ENCODE measurements at regions not wholly inside any gene's neighbourhood (a gene's known extent, or its start where the extent isn't known, plus 50 kb on each side); places are given as distances from the start of the nearest gene placed in this dataset.

GRCh38 chr1:218711884-218712674 is 366.9 kb downstream of the TGFB2 start:
- Mint-ChIP-seq H3K9me3 (peaks cover 2% of the 10 kb centered on the region), H3K36me3 (ENCODE audit: low read depth) (no peaks in the 10 kb centered on the region), H3K4me1 (no peaks in the 10 kb centered on the region), H3K4me3 (no peak overlapping the region), H3K27ac (no peak overlapping the region), H3K27me3 (no peaks in the 10 kb centered on the region)
- no peak for DNase-seq
- ChIA-PET POLR2A (no interaction called here), CTCF (no interaction called here)

GRCh38 chr1:218712677-218713076 is 367.5 kb downstream of the TGFB2 start:
- Mint-ChIP-seq H3K4me1 (no peaks in the 10 kb centered on the region), H3K4me3 (no peak overlapping the region), H3K27me3 (no peaks in the 10 kb centered on the region), H3K36me3 (ENCODE audit: low read depth) (no peaks in the 10 kb centered on the region), H3K27ac (no peak overlapping the region), H3K9me3 (peaks cover 2% of the 10 kb centered on the region)
- DNase-seq = no peak
- ChIA-PET POLR2A (no interaction called here), CTCF (no interaction called here)

- ChIA-PET POLR2A (no interaction called here), CTCF (no interaction called here)
Measured at GRCh38 chr1:218715961-218716669, 371.0 kb downstream of the TGFB2 start.

GRCh38 chr1:218717575-218717974 is 372.4 kb downstream of the TGFB2 start:
- Mint-ChIP-seq H3K9me3 (peaks cover 2% of the 10 kb centered on the region), H3K27ac (no peak overlapping the region), H3K36me3 (ENCODE audit: low read depth) (no peaks in the 10 kb centered on the region), H3K4me1 (no peaks in the 10 kb centered on the region), H3K4me3 (no peak overlapping the region), H3K27me3 (no peaks in the 10 kb centered on the region)
- no peak for DNase-seq
- ChIA-PET CTCF (no interaction called here), POLR2A (no interaction called here)

More at GRCh38 chr1:218715961-218716669, 371.0 kb downstream of the TGFB2 start:
- H3K4me1 Mint-ChIP-seq = no peaks in the 10 kb centered on the region
- H3K9me3 Mint-ChIP-seq = peaks cover 2% of the 10 kb centered on the region
- H3K4me3 Mint-ChIP-seq = no peak overlapping the region
- H3K27ac Mint-ChIP-seq = no peak overlapping the region
- no peaks in the 10 kb centered on the region for H3K36me3 Mint-ChIP-seq (ENCODE audit: low read depth)
- DNase-seq = no peak
- H3K27me3 Mint-ChIP-seq = no peaks in the 10 kb centered on the region

GRCh38 chr1:218718206-218718605 is 373.1 kb downstream of the TGFB2 start:
- POLR2A ChIA-PET = no interaction called here
- Mint-ChIP-seq H3K4me3 (no peak overlapping the region), H3K27me3 (no peaks in the 10 kb centered on the region)

GRCh38 chr1:218718977-218719376 is 373.8 kb downstream of the TGFB2 start:
- no peaks in the 10 kb centered on the region for H3K27me3 Mint-ChIP-seq
- ChIA-PET CTCF (no interaction called here), POLR2A (interaction anchor here (0.5 kb wide), 1 partner anchor 26 kb away, joined by 5 read pairs; no protein-coding TSS in a partner anchor)
- H3K4me1 Mint-ChIP-seq = no peaks in the 10 kb centered on the region
- DNase-seq = no peak
- no peak overlapping the region for H3K4me3 Mint-ChIP-seq
- H3K36me3 Mint-ChIP-seq (ENCODE audit: low read depth) = no peaks in the 10 kb centered on the region
- no peak overlapping the region for H3K27ac Mint-ChIP-seq
- H3K9me3 Mint-ChIP-seq = peaks cover 2% of the 10 kb centered on the region

More at GRCh38 chr1:218718206-218718605, 373.1 kb downstream of the TGFB2 start:
- H3K36me3 Mint-ChIP-seq (ENCODE audit: low read depth) = no peaks in the 10 kb centered on the region
- H3K4me1 Mint-ChIP-seq = no peaks in the 10 kb centered on the region
- CTCF ChIA-PET = no interaction called here
- no peak for DNase-seq
- peaks cover 2% of the 10 kb centered on the region for H3K9me3 Mint-ChIP-seq
- H3K27ac Mint-ChIP-seq = no peak overlapping the region

- Mint-ChIP-seq H3K4me3 (no peak overlapping the region), H3K27me3 (no peaks in the 10 kb centered on the region), H3K36me3 (ENCODE audit: low read depth) (no peaks in the 10 kb centered on the region), H3K27ac (no peak overlapping the region), H3K9me3 (no peaks in the 10 kb centered on the region), H3K4me1 (no peaks in the 10 kb centered on the region)
- ChIA-PET CTCF (interaction anchor here (0.6 kb wide), 1 partner anchor 1056 kb away, joined by 3 read pairs; no protein-coding TSS in a partner anchor), POLR2A (no interaction called here)
- no peak for DNase-seq
Measured at GRCh38 chr1:218728898-218729565, 383.9 kb downstream of the TGFB2 start.

- Mint-ChIP-seq H3K4me3 (no peak overlapping the region), H3K36me3 (ENCODE audit: low read depth) (no peaks in the 10 kb centered on the region), H3K4me1 (no peaks in the 10 kb centered on the region), H3K27ac (no peak overlapping the region), H3K9me3 (no peaks in the 10 kb centered on the region), H3K27me3 (no peaks in the 10 kb centered on the region)
- ChIA-PET CTCF (interaction anchor here (0.6 kb wide), 1 partner anchor 140 kb away, joined by 3 read pairs; no protein-coding TSS in a partner anchor), POLR2A (no interaction called here)
- DNase-seq = no peak
Measured at GRCh38 chr1:218735436-218736032, 390.4 kb downstream of the TGFB2 start.

- ChIA-PET CTCF (no interaction called here), POLR2A (no interaction called here)
- H3K9me3 Mint-ChIP-seq = peaks cover 2% of the 10 kb centered on the region
- no peaks in the 10 kb centered on the region for H3K4me1 Mint-ChIP-seq
- H3K4me3 Mint-ChIP-seq = no peak overlapping the region
- no peak overlapping the region for H3K27ac Mint-ChIP-seq
- DNase-seq = no peak
- no peaks in the 10 kb centered on the region for H3K27me3 Mint-ChIP-seq
- no peaks in the 10 kb centered on the region for H3K36me3 Mint-ChIP-seq (ENCODE audit: low read depth)
Measured at GRCh38 chr1:218739426-218739825, 394.3 kb downstream of the TGFB2 start.

GRCh38 chr1:218741852-218742251 is 396.7 kb downstream of the TGFB2 start:
- H3K4me3 Mint-ChIP-seq = no peak overlapping the region
- H3K9me3 Mint-ChIP-seq = peaks cover 2% of the 10 kb centered on the region
- H3K27ac Mint-ChIP-seq = no peak overlapping the region
- no peaks in the 10 kb centered on the region for H3K27me3 Mint-ChIP-seq
- no peak for DNase-seq
- ChIA-PET POLR2A (no interaction called here), CTCF (no interaction called here)
- H3K36me3 Mint-ChIP-seq (ENCODE audit: low read depth) = no peaks in the 10 kb centered on the region
- no peaks in the 10 kb centered on the region for H3K4me1 Mint-ChIP-seq

- Mint-ChIP-seq H3K27me3 (no peaks in the 10 kb centered on the region), H3K4me1 (no peaks in the 10 kb centered on the region), H3K4me3 (no peak overlapping the region), H3K9me3 (peaks cover 2% of the 10 kb centered on the region), H3K36me3 (ENCODE audit: low read depth) (no peaks in the 10 kb centered on the region), H3K27ac (no peak overlapping the region)
- no peak for DNase-seq
- ChIA-PET CTCF (no interaction called here), POLR2A (no interaction called here)
Measured at GRCh38 chr1:218742467-218743262, 397.5 kb downstream of the TGFB2 start.

GRCh38 chr1:218743861-218744505 is 398.8 kb downstream of the TGFB2 start:
- POLR2A ChIA-PET = no interaction called here
- no peaks in the 10 kb centered on the region for H3K27me3 Mint-ChIP-seq
- H3K36me3 Mint-ChIP-seq (ENCODE audit: low read depth) = no peaks in the 10 kb centered on the region

More at GRCh38 chr1:218743861-218744505, 398.8 kb downstream of the TGFB2 start:
- CTCF ChIA-PET = no interaction called here
- Mint-ChIP-seq H3K4me3 (no peak overlapping the region), H3K27ac (no peak overlapping the region), H3K9me3 (peaks cover 4% of the 10 kb centered on the region), H3K4me1 (no peaks in the 10 kb centered on the region)
- DNase-seq = no peak
